ENCODE measurements at regions not wholly inside any gene's neighbourhood (a gene's known extent, or its start where the extent isn't known, plus 50 kb on each side); places are given as distances from the start of the nearest gene placed in this dataset.
A peak's percentile ranks its signal among the peaks of the same experiment; 100 is the strongest.

DNA sequence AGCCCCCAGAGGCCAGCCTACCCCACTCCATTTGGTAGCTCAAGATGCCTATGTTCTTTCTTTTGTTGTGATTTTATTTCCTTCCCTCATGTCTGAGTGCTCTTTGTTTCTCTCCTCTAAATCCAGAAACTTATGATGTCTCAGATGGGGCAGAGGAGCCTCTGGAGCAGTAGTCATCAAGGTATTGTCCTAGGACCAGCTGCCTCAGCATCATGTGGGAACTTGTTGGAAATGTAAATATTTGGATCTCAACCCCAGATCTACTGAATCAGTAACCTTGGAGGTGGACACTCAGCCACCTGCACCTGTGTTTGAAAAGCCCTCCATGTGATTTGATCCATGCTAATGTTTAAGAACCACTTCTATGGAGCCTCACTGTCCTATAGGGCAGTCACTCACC lies 593.1 kb upstream of the PLXNA2 start:
- Histone ChIP-seq H3K4me1 (ENCODE audit: control insufficient read depth in 1 of 2, insufficient read depth in 2 of 2, low read length in 2 of 2) (peaks cover 2 to 8% of the 10 kb centered on the region in 2 experiments), H4K12ac (ENCODE audit: low read depth, low read length) (no peak overlapping the region), H2BK5ac (ENCODE audit: low read depth, low read length, poor library complexity) (no peak overlapping the region), H3K23ac (ENCODE audit: low read length) (no peak overlapping the region), H2BK120ac (ENCODE audit: insufficient read depth, low read length, poor library complexity) (no peak overlapping the region), H3K9ac (ENCODE audit: low read length) (no peak overlapping the region), H3K79me2 (ENCODE audit: control insufficient read depth, insufficient read depth, low read length, poor library complexity) (no peaks in the 10 kb centered on the region), H2AFZ (ENCODE audit: insufficient read depth, low read length, poor library complexity) (no peak overlapping the region), H3K18ac (ENCODE audit: low read length) (no peak overlapping the region), H3K14ac (ENCODE audit: low read length) (no peak overlapping the region), H4K91ac (ENCODE audit: low read depth, low read length) (no peak overlapping the region), H3K4ac (ENCODE audit: low read depth, low read length) (no peak overlapping the region), H3K4me2 (ENCODE audit: low read length) (no peak overlapping the region), H3K27ac (ENCODE audit: low read depth, low read length) (no peak overlapping the region), H3K27me3 (ENCODE audit: insufficient read depth, low read length) (no peaks in the 10 kb centered on the region), H2BK12ac (ENCODE audit: low read length) (no peak overlapping the region), H2AK5ac (ENCODE audit: low read length) (no peak overlapping the region), H4K8ac (ENCODE audit: low read depth, low read length) (no peak overlapping the region), H3K79me1 (ENCODE audit: low read length) (peaks cover 18% of the 10 kb centered on the region), H3K4me3 (ENCODE audit: low read depth, low read length) (no peak overlapping the region), H3K9me3 (ENCODE audit: insufficient read depth, low read depth, low read length) (no peaks in the 10 kb centered on the region), H3K36me3 (ENCODE audit: control insufficient read depth in 1 of 2, insufficient read depth in 2 of 2, low read length in 2 of 2) (no peaks in the 10 kb centered on the region)
- no peak for DNase-seq

DNA sequence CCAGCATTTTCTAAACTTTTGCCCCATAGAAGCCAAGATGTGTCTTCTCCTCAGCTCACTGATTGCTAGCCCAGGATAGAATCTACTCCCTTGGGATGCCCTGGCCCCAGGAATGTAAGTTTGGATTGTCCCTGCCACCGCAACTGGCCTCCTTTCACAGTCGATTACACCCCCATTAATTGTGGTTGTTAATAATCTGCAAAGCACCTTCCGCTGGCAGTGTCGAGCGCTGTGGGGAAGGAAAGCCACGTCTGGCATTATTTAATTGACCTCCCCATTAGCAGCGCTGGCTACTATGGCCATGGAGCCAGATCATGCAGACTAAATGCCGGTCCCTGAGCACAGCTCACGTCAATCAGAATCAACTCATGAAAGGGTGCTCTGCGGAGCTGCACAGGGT lies 597.3 kb upstream of the PLXNA2 start:
- no peak overlapping the region for H4K91ac ChIP-seq (ENCODE audit: low read depth, low read length)
- no peak overlapping the region for H3K4me2 ChIP-seq (ENCODE audit: low read length)
- H3K4me1 ChIP-seq (ENCODE audit: control insufficient read depth in 1 of 2, insufficient read depth in 2 of 2, low read length in 2 of 2) = peaks cover 0 to 4% of the 10 kb centered on the region in 2 experiments
- H3K27ac ChIP-seq (ENCODE audit: low read depth, low read length) = no peak overlapping the region
- H2AFZ ChIP-seq (ENCODE audit: insufficient read depth, low read length, poor library complexity) = no peak overlapping the region
- H3K14ac ChIP-seq (ENCODE audit: low read length) = no peak overlapping the region
- H3K23ac ChIP-seq (ENCODE audit: low read length) = no peak overlapping the region
- no peaks in the 10 kb centered on the region for H3K79me1 ChIP-seq (ENCODE audit: low read length)
- H3K9me3 ChIP-seq (ENCODE audit: insufficient read depth, low read depth, low read length) = no peaks in the 10 kb centered on the region
- H2BK5ac ChIP-seq (ENCODE audit: low read depth, low read length, poor library complexity) = no peak overlapping the region
- no peak for DNase-seq
- no peak overlapping the region for H4K8ac ChIP-seq (ENCODE audit: low read depth, low read length)
- no peaks in the 10 kb centered on the region for H3K36me3 ChIP-seq (ENCODE audit: control insufficient read depth in 1 of 2, insufficient read depth in 2 of 2, low read length in 2 of 2)
- H2AK5ac ChIP-seq (ENCODE audit: low read length) = no peak overlapping the region
- no peaks in the 10 kb centered on the region for H3K27me3 ChIP-seq (ENCODE audit: insufficient read depth, low read length)
- no peaks in the 10 kb centered on the region for H3K79me2 ChIP-seq (ENCODE audit: control insufficient read depth, insufficient read depth, low read length, poor library complexity)
- no peak overlapping the region for H2BK12ac ChIP-seq (ENCODE audit: low read length)
- no peak overlapping the region for H2BK120ac ChIP-seq (ENCODE audit: insufficient read depth, low read length, poor library complexity)
- H3K9ac ChIP-seq (ENCODE audit: low read length) = no peak overlapping the region
- no peak overlapping the region for H3K4me3 ChIP-seq (ENCODE audit: low read depth, low read length)
- no CpG with 5 or more reads among the region's 10 CpGs for WGBS (ENCODE audit: extremely low coverage, insufficient coverage, insufficient read length)
- no peak overlapping the region for H3K4ac ChIP-seq (ENCODE audit: low read depth, low read length)
- no peak overlapping the region for H4K12ac ChIP-seq (ENCODE audit: low read depth, low read length)
- no peak overlapping the region for H3K18ac ChIP-seq (ENCODE audit: low read length)

- no peak for DNase-seq
- Histone ChIP-seq H3K4ac (ENCODE audit: low read depth, low read length) (no peak overlapping the region), H3K4me3 (ENCODE audit: low read depth, low read length) (no peak overlapping the region), H4K12ac (ENCODE audit: low read depth, low read length) (no peak overlapping the region), H2AFZ (ENCODE audit: insufficient read depth, low read length, poor library complexity) (no peak overlapping the region), H2AK5ac (ENCODE audit: low read length) (no peak overlapping the region), H4K91ac (ENCODE audit: low read depth, low read length) (no peak overlapping the region), H4K8ac (ENCODE audit: low read depth, low read length) (no peak overlapping the region), H2BK5ac (ENCODE audit: low read depth, low read length, poor library complexity) (no peak overlapping the region), H3K4me1 (ENCODE audit: control insufficient read depth in 1 of 2, insufficient read depth in 2 of 2, low read length in 2 of 2) (no peaks in the 10 kb centered on the region), H3K23ac (ENCODE audit: low read length) (no peak overlapping the region), H3K79me2 (ENCODE audit: control insufficient read depth, insufficient read depth, low read length, poor library complexity) (no peaks in the 10 kb centered on the region), H3K36me3 (ENCODE audit: control insufficient read depth in 1 of 2, insufficient read depth in 2 of 2, low read length in 2 of 2) (no peaks in the 10 kb centered on the region), H3K27ac (ENCODE audit: low read depth, low read length) (no peak overlapping the region), H3K18ac (ENCODE audit: low read length) (no peak overlapping the region), H3K9me3 (ENCODE audit: insufficient read depth, low read depth, low read length) (no peaks in the 10 kb centered on the region), H3K14ac (ENCODE audit: low read length) (no peak overlapping the region), H2BK120ac (ENCODE audit: insufficient read depth, low read length, poor library complexity) (no peak overlapping the region), H3K9ac (ENCODE audit: low read length) (no peak overlapping the region), H2BK12ac (ENCODE audit: low read length) (no peak overlapping the region), H3K4me2 (ENCODE audit: low read length) (no peak overlapping the region), H3K27me3 (ENCODE audit: insufficient read depth, low read length) (no peaks in the 10 kb centered on the region), H3K79me1 (ENCODE audit: low read length) (no peaks in the 10 kb centered on the region)
- no CpG with 5 or more reads among the region's 3 CpGs for WGBS (ENCODE audit: extremely low coverage, insufficient coverage, insufficient read length)
Observed at GRCh38 chr1:208842451-208842850, 598.3 kb upstream of the PLXNA2 start.

DNA sequence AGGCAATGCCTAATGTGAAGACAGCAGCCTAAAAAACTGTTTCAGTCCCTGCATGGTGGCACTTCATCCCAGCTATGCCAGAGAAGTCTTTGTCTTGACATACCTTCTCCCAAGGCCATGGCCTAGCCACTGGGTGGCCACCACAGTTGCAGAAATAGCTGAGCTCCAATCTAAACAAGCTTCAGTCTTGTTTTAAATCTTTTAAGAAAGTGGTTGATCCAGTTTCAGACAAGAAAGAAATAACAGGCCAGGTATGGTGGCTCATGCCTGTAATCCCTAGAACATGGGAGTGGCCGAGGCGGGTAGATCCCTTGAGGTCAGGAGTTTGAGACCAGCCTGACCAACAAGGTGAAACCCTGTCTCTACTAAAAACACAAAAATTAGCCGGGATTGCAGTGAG lies 600.0 kb upstream of the PLXNA2 start:
- Histone ChIP-seq H2AFZ (ENCODE audit: insufficient read depth, low read length, poor library complexity) (no peak overlapping the region), H3K14ac (ENCODE audit: low read length) (no peak overlapping the region), H3K27me3 (ENCODE audit: insufficient read depth, low read length) (no peaks in the 10 kb centered on the region), H3K18ac (ENCODE audit: low read length) (no peak overlapping the region), H3K9me3 (ENCODE audit: insufficient read depth, low read depth, low read length) (no peaks in the 10 kb centered on the region), H3K79me2 (ENCODE audit: control insufficient read depth, insufficient read depth, low read length, poor library complexity) (no peaks in the 10 kb centered on the region), H2BK5ac (ENCODE audit: low read depth, low read length, poor library complexity) (no peak overlapping the region), H2BK120ac (ENCODE audit: insufficient read depth, low read length, poor library complexity) (no peak overlapping the region), H3K23ac (ENCODE audit: low read length) (no peak overlapping the region), H4K91ac (ENCODE audit: low read depth, low read length) (no peak overlapping the region), H3K27ac (ENCODE audit: low read depth, low read length) (no peak overlapping the region), H3K79me1 (ENCODE audit: low read length) (no peaks in the 10 kb centered on the region), H3K4me1 (ENCODE audit: control insufficient read depth in 1 of 2, insufficient read depth in 2 of 2, low read length in 2 of 2) (no peaks in the 10 kb centered on the region), H2AK5ac (ENCODE audit: low read length) (no peak overlapping the region), H2BK12ac (ENCODE audit: low read length) (no peak overlapping the region), H3K9ac (ENCODE audit: low read length) (no peak overlapping the region), H3K4ac (ENCODE audit: low read depth, low read length) (no peak overlapping the region), H4K12ac (ENCODE audit: low read depth, low read length) (no peak overlapping the region), H3K36me3 (ENCODE audit: control insufficient read depth in 1 of 2, insufficient read depth in 2 of 2, low read length in 2 of 2) (no peaks in the 10 kb centered on the region), H4K8ac (ENCODE audit: low read depth, low read length) (no peak overlapping the region), H3K4me3 (ENCODE audit: low read depth, low read length) (no peak overlapping the region), H3K4me2 (ENCODE audit: low read length) (no peak overlapping the region)
- WGBS (ENCODE audit: extremely low coverage, insufficient coverage, insufficient read length) = no CpG with 5 or more reads among the region's 3 CpGs
- DNase-seq = peak; percentile 24 to 55
